CD4-positive, alpha-beta memory T cell (primary cell): ENCODE measurements at regions not wholly inside any gene's neighbourhood (a gene's known extent, or its start where the extent isn't known, plus 50 kb on each side); places are given as distances from the start of the nearest gene placed in this dataset.

Experiments
- CTCF ChIA-PET: fragments of 350-600 bp; sonication (Branson Sonifier 250); formaldehyde crosslinking; loops from one replicate; lab custom pipeline; 2021; ENCODE audit warnings: inconsistent platforms; ENCODE audit not compliant: partially characterized antibody; lab: Charles Lee
- POLR2A ChIA-PET: fragments of 350-600 bp; sonication (Branson Sonifier 250); formaldehyde crosslinking; loops from one replicate; lab custom pipeline; 2021; ENCODE audit not compliant: partially characterized antibody; lab: Charles Lee
- DNase-seq, 5 donors: peaks; one replicate each; pipeline versions ENCODE4 v3.0.0 to v3.0.0-alpha.2; 2020 to 2022; ENCODE audit warnings: mixed read lengths in 1 of 5
- H3K27ac ChIP-seq: one replicate; pipeline ENCODE4 v1.7.0; 2013; ENCODE audit warnings: low read depth, low read length
- H3K27me3 ChIP-seq: 2 replicates; pipeline ENCODE4 v1.7.0; 2013; ENCODE audit warnings: mild to moderate bottlenecking, low read length, moderate library complexity; ENCODE audit not compliant: insufficient read depth
- H3K36me3 ChIP-seq: 2 replicates; pipeline ENCODE4 v1.7.0; 2013; ENCODE audit warnings: mild to moderate bottlenecking, low read length, moderate library complexity; ENCODE audit not compliant: insufficient read depth
- H3K4me1 ChIP-seq: 2 replicates; pipeline ENCODE4 v1.7.0; 2013; ENCODE audit warnings: mild to moderate bottlenecking, low read length, moderate library complexity; ENCODE audit not compliant: insufficient read depth
- H3K4me3 ChIP-seq, 2 donors: one replicate each; pipeline ENCODE4 v1.7.0; 2013; ENCODE audit warnings: low read length in 2 of 2, mild to moderate bottlenecking in 1 of 2
- H3K9me3 ChIP-seq, 2 donors: one replicate each; pipeline ENCODE4 v1.7.0; 2013; ENCODE audit warnings: low read length in 2 of 2, control low read depth in 1 of 2; ENCODE audit not compliant: control insufficient read depth in 1 of 2
- H3K27ac Mint-ChIP-seq, 7 donors: one replicate each; pipeline ENCODE4 v1.8.0; 2020 to 2021; ENCODE audit warnings: mixed read lengths in 7 of 7, mild to moderate bottlenecking in 6 of 7, inconsistent platforms in 3 of 7, moderate library complexity in 3 of 7
- H3K27me3 Mint-ChIP-seq, 2 donors: one replicate each; pipeline ENCODE4 v1.8.0; 2020 to 2021; ENCODE audit warnings: mixed read lengths in 2 of 2
- H3K36me3 Mint-ChIP-seq, 2 donors: one replicate each; pipeline ENCODE4 v1.8.0; 2020 to 2021; ENCODE audit warnings: mixed read lengths in 2 of 2, inconsistent platforms in 1 of 2, mild to moderate bottlenecking in 1 of 2
- H3K4me1 Mint-ChIP-seq, 4 donors: one replicate each; pipeline ENCODE4 v1.8.0; 2020 to 2021; ENCODE audit warnings: mixed read lengths in 4 of 4, mild to moderate bottlenecking in 1 of 4
- H3K4me3 Mint-ChIP-seq, 8 donors: one replicate each; pipeline ENCODE4 v1.8.0; 2020 to 2021; ENCODE audit warnings: mixed read lengths in 8 of 8, mild to moderate bottlenecking in 7 of 8, moderate library complexity in 6 of 8, inconsistent platforms in 3 of 8
- H3K9me3 Mint-ChIP-seq, 8 donors: one replicate each; pipeline ENCODE4 v1.8.0; 2020 to 2021; ENCODE audit warnings: mixed read lengths in 8 of 8, mild to moderate bottlenecking in 5 of 8, inconsistent platforms in 3 of 8, moderate library complexity in 1 of 8
- intact Hi-C: fragments of 100-400 bp; cut with micrococcal nuclease; formaldehyde crosslinking; loops from one replicate; pipeline ENCODE4 v1.15.1; 2023

DNA sequence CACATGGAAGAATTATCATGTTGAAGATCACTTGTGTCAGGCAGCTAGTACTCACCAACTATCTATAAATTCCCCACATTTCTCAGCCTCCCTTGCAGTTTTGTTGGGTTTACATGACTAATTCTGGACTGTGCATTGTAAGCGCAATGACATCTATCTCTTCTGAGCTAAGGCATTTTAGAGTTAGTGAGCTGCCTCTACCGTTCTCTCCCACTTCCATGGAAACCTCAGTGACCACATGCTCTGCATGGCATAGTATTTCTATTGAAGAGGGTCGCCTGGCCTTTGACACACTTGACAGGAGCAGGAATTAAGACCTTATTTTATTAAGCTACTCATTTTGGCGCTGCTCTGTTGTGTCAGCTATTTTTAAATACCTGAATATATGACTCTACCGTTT lies 67.5 kb upstream of the NPY2R start:
- no peak overlapping the region for H3K27ac Mint-ChIP-seq
- intact Hi-C loops: no loop called here
- no peak overlapping the region for H3K27ac ChIP-seq
- H3K9me3 ChIP-seq: no peaks in the 10 kb centered on the region
- H3K4me3 ChIP-seq: no peak overlapping the region
- no peaks in the 10 kb centered on the region for H3K4me1 Mint-ChIP-seq
- no peak for DNase-seq
- peaks cover 0 to 2% of the 10 kb centered on the region in 2 donors for H3K27me3 Mint-ChIP-seq
- no peaks in the 10 kb centered on the region for H3K27me3 ChIP-seq
- H3K36me3 ChIP-seq: no peaks in the 10 kb centered on the region
- H3K4me1 ChIP-seq: no peaks in the 10 kb centered on the region
- H3K9me3 Mint-ChIP-seq: peaks cover 0 to 4% (median under 1%) of the 10 kb centered on the region in 8 donors
- no peak overlapping the region for H3K4me3 Mint-ChIP-seq
- ChIA-PET CTCF (no interaction called here), POLR2A (no interaction called here)
- no peaks in the 10 kb centered on the region for H3K36me3 Mint-ChIP-seq

DNA sequence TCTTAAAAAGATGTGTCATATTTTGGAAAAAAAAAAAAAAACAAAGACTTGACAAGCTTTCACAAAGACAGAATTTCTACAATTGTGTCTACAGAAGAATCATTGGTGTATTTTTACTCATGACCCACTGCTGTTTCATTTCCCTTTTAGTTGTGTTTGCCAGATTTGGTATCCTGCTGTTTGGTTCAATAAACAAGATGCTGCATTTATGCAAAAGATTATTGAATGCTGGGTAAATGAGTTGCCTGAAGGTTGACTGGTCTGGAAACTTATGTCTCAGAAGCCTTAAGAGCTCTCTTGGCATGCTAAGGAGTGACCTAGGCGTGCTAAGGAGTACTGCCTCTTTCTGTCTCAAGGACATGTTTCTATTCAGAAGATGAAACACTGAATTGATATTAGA lies 64.9 kb upstream of the NPY2R start:
- Histone ChIP-seq H3K9me3 (no peaks in the 10 kb centered on the region), H3K4me1 (no peaks in the 10 kb centered on the region), H3K36me3 (no peaks in the 10 kb centered on the region), H3K4me3 (no peak overlapping the region), H3K27me3 (no peaks in the 10 kb centered on the region), H3K27ac (no peak overlapping the region)
- Mint-ChIP-seq H3K36me3 (no peaks in the 10 kb centered on the region), H3K9me3 (peaks cover 0 to 4% (median under 1%) of the 10 kb centered on the region in 8 donors), H3K4me1 (no peaks in the 10 kb centered on the region), H3K27me3 (peaks cover 0 to 2% of the 10 kb centered on the region in 2 donors), H3K4me3 (no peak overlapping the region), H3K27ac (no peak overlapping the region)
- CTCF ChIA-PET: no interaction called here
- no peak for DNase-seq
- intact Hi-C loops: no loop called here
- POLR2A ChIA-PET: no interaction called here
